B cell (primary cell): ENCODE measurements at regions not wholly inside any gene's neighbourhood (a gene's known extent, or its start where the extent isn't known, plus 50 kb on each side); places are given as distances from the start of the nearest gene placed in this dataset.

Experiments
- EZH2 ChIP-seq: IDR thresholded peaks from 2 replicates; pipeline ENCODE4 v1.6.1; 2012; ENCODE audit warnings: borderline replicate concordance, low read depth, mild to moderate bottlenecking, moderate library complexity, low read length; ENCODE audit not compliant: insufficient read depth, poor library complexity, severe bottlenecking
- TF ChIP-seq, protein P1 (sequence below): fragments of 200-600 bp; IDR thresholded peaks from one replicate; pipeline ENCODE4 v1.8.0; 2022; ENCODE audit warnings: antibody characterized with exemption, mild to moderate bottlenecking

- TF ChIP-seq, protein P1, sequence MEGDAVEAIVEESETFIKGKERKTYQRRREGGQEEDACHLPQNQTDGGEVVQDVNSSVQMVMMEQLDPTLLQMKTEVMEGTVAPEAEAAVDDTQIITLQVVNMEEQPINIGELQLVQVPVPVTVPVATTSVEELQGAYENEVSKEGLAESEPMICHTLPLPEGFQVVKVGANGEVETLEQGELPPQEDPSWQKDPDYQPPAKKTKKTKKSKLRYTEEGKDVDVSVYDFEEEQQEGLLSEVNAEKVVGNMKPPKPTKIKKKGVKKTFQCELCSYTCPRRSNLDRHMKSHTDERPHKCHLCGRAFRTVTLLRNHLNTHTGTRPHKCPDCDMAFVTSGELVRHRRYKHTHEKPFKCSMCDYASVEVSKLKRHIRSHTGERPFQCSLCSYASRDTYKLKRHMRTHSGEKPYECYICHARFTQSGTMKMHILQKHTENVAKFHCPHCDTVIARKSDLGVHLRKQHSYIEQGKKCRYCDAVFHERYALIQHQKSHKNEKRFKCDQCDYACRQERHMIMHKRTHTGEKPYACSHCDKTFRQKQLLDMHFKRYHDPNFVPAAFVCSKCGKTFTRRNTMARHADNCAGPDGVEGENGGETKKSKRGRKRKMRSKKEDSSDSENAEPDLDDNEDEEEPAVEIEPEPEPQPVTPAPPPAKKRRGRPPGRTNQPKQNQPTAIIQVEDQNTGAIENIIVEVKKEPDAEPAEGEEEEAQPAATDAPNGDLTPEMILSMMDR: no peak
- TF ChIP-seq EZH2: no peak
Observed at GRCh38 chr16:48059936-48060335, 95.9 kb downstream of the ABCC12 start.
